ELR (cell line): ENCODE measurements at regions not wholly inside any gene's neighbourhood (a gene's known extent, or its start where the extent isn't known, plus 50 kb on each side); places are given as distances from the start of the nearest gene placed in this dataset.
"Not testable (repeated sequence)": the region's sequence is repeated elsewhere in the genome, so short reads cannot be mapped to it uniquely, and the experiment has no call there.

Source experiments
- DNase-seq: peaks from one replicate; pipeline ENCODE4 v3.0.0-alpha.2; 2015; ENCODE audit warnings: low read depth

- DNase-seq = peak; percentile 52
These were observed 327.1 kb upstream of the VCX start for GRCh38 chrX:7515681-7516413.

DNA sequence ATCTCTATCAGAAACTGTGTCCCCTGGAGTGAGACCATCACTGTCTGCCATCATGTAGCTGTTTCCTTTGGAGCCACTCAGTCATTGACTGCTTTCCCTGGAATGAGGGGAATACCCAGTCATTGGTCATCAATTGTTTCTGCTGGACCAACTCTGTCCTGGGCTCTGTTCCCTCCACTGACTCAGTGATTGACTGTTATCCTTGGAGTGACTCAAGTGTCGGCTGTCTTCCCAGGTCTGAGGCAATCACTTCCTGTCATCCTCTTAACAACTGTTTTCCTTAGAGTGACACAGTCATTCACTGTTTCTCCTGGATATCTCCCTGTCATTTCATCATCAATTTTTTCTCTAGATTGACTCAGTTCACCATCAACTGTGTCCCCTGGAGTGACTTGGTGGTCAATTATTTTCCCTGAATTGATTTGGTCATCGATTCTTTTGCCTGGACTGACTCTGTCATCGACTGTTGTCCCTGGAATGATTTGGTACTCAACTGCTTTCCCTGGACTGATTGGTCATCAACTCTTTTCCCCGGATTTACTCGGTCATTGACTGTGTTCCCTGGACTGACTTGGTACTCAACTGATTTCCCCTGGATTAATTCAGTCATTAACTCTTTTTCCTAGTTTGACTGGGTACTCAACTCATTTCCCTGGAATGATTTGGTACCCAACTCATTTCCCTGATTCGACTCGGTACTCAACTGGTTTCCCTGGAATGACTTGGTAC is 327.9 kb upstream of the VCX start:
- DNase-seq = peak; percentile 47

- DNase-seq = no peak
These were observed 330.1 kb upstream of the VCX start for GRCh38 chrX:7512845-7513244.

DNA sequence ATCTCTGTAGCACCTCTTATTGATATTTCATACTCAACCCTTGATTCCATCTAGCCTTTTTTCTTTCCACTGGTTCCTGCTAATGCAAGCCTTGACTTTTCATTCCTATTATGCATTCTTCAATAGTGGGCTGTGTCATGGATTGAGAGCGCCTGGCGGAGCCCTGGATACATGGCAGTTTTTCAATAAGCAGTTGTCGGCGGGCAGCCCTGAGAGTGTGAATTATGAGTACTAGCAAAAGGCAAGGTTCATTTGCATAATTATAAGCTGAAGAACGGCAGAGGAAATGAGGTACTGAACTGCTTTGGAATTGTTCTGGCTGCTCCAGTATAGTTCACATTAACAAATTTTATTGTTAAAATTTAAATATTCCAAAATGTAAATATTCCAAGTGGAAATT is 339.7 kb upstream of the VCX start:
- DNase-seq = no peak

GRCh38 chrX:7500386-7500785 is 342.6 kb upstream of the VCX start:
- DNase-seq = no peak

- no peak for DNase-seq
These were observed 338.6 kb upstream of the PUDP start for GRCh38 chrX:7486505-7486904.

DNA sequence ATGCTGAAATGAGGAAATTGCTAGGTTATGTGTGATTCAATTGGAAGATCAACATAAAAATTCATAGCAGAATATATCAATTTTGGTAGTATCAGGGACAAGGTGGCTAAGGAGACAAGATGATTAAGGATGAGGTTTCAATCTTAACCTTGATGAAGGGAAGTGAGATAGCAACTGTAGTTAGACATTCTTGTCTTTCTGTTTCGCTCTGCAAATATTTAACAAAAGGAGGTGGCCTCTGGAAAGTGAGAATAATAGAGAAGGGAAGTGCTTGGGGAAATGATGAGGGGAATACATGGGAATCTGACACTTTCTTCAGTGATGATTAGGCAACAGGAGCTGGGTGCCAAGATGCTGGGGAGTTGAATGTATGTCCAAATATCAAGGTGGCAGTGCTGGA is 337.1 kb upstream of the PUDP start:
- no peak for DNase-seq

GRCh38 chrX:7480721-7481120 is 332.8 kb upstream of the PUDP start:
- no peak for DNase-seq

- DNase-seq = no peak
These were observed 314.2 kb upstream of the PUDP start for GRCh38 chrX:7462110-7462509.

GRCh38 chrX:7461051-7461450 is 313.1 kb upstream of the PUDP start:
- not testable (repeated sequence) for DNase-seq

DNA sequence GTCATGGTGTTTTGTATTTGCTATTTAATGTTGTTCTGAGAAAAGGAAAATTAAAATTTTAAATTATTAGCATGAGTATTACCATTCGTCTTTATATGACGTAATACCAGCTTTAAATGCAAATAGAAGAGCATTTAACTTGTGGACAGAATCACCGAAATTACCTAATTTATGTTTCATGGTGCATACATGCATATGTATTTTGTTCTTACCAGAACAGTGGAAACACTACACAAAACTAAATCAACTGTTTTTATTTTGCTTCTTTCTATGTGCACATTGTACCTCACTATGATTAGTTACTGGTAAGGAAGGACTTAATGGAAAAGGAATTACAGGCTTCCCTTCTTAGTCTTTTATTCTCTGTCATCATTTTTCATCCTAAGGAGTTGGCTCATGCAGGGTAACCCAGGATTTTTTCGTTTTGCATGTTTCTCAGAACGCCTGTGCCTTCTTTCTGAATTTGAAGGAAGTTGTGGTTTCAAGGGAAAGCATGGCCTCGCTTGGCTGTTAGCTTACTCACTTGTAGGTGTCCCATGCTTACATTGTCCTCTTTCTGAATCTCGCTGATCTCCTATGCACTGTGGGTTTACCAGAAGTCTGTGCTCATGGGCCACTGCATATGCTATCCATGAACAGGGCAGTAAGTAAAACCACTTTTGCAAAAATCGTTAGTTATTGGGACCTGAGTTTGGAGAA is 300.0 kb upstream of the PUDP start:
- DNase-seq = no peak

GRCh38 chrX:7446815-7447214 is 298.9 kb upstream of the PUDP start:
- peak; percentile 48 for DNase-seq

DNA sequence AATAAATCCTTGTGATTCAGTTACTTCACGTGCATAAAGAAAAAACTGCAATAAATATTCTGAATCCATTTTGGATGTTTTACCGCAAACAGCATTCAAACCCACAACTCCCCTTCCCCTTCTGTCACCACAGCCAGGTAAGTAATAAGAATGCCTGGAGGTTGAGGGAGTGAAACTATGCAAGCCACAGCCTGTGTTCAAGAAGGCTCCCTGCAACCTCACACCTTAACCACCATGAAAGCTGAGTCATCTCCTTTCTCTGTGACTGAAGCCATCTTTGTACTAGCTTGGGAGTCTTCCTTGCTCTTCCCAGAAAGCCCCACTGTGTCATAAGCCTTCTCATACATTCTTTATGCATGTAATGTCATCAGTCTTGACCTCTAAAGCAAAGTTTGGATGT is 297.0 kb upstream of the PUDP start:
- peak; percentile 38 for DNase-seq

- no peak for DNase-seq
These were observed 293.6 kb upstream of the PUDP start for GRCh38 chrX:7441586-7441985.

DNA sequence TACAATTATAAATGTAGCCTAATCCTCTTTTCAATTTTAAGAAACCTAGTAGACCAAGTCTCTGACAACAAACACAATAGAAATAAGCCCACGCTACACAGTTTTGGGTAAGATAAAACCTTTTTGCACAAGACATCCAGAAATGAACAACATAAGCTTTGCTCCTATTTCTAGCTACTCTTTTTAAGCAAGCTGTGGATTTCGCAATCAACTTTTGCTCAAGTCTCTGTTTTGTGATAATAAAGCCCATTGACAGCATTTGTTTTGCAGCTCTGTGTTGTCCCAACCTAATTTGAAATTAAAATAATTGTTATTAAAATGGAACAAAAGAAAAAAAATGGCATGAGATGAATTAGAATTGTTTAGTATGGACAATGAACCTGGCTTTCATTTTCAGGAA is 287.9 kb upstream of the PUDP start:
- no peak for DNase-seq

- DNase-seq = no peak
These were observed 284.9 kb upstream of the PUDP start for GRCh38 chrX:7432901-7433300.

DNA sequence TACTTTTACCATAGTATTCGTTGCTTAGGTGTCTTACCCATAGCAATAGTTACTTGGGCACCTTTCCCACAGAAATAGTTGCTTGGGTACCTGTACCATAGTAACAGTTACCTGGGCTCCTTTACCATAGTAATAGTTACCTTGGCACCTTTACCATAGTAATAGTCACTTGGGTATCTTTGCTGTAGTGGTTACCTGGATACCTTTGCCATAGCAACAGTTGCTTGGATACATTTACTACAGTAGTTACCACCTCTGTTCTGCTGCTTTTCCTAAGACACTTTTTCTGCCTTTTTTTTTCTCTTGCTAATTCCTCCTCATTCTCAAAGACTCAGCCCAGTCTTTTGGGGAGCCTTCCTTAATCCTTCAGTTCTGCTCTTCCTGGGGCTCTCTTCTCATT is 272.8 kb upstream of the PUDP start:
- no peak for DNase-seq

- DNase-seq = no peak
These were observed 266.8 kb upstream of the PUDP start for GRCh38 chrX:7414753-7415152.

DNA sequence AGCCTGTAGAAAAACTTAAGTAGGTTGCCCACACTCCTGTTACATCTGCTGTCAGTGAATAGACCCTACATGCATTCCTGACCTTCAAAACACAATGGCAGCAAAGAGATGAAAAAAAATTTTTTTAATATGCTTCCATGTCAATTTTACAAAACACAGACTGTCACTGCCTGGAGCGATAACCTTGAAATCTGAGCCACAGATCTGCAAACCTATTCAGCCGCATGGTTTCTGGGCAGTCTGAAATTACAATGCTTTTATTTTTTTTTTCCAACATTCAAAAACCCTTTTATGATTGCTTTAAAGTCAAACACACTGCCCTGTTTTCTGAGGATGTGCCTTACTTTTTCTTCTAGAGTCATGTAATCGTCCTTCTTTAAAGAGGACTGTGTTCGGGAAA is 264.9 kb upstream of the PUDP start:
- no peak for DNase-seq

GRCh38 chrX:7409866-7410265 is 261.9 kb upstream of the PUDP start:
- no peak for DNase-seq

- no peak for DNase-seq
These were observed 251.4 kb upstream of the PUDP start for GRCh38 chrX:7399373-7399772.

DNA sequence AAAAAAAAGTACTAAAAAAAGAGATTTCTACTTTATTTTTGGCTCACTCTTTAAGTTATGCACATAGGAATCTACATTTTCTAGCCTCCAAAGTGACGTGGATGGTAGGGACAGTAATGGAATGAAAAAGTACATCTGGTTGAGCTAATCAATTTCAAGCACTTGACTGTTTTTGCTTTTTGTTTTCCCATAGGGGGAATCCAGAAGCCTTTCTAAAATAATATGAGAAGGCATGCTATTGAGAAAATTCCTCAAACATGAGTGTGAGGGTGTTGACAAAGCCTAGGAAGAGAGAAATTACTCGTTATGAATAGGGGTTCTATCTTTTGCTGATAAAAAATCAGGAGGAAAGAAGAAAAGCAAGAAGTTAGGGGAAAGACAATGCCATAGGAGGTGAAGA is 242.5 kb upstream of the PUDP start:
- DNase-seq = no peak

DNA sequence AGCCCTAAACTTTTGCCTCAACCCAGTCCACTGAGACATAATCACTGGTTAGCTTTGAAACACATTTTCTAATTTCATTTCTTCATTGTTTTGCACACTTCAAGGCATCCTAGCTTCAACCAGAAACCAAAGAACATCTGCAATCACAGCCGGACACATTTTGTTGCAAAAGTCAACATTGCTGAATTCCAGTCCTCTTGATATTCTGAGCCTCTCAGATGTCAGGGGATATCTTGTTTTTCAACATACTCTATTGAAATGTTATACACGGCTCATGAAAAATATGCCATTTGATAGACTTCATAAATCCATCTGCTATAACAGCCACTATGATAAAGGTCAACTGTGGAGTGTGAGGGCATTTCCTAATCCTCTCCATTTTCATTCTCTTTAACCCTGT is 241.6 kb upstream of the PUDP start:
- DNase-seq = no peak
